ENCODE measurements at regions not wholly inside any gene's neighbourhood (a gene's known extent, or its start where the extent isn't known, plus 50 kb on each side); places are given as distances from the start of the nearest gene placed in this dataset.

GRCh38 chr2:107700073-107700472, 126.6 kb upstream of the RGPD4 start:
- TF ChIP-seq CTCF (IDR thresholded peaks at IDR 0.05; ENCODE audit: insufficient read depth, low read depth, low read length, missing control alignments) = no peak
- no peak for DNase-seq (ENCODE audit: low read depth)
- no peak overlapping the region for H3K4me3 ChIP-seq (ENCODE audit: low read depth, low read length)

- no peak for DNase-seq (ENCODE audit: low read depth)
- no peak overlapping the region for H3K4me3 ChIP-seq (ENCODE audit: low read depth, low read length)
- no peak for TF ChIP-seq CTCF (IDR thresholded peaks at IDR 0.05; ENCODE audit: insufficient read depth, low read depth, low read length, missing control alignments)
Measured at GRCh38 chr2:107711941-107712340, 114.8 kb upstream of the RGPD4 start.

GRCh38 chr2:107712857-107713256, 113.8 kb upstream of the RGPD4 start:
- H3K4me3 ChIP-seq (ENCODE audit: low read depth, low read length) = no peak overlapping the region
- DNase-seq (ENCODE audit: low read depth) = no peak
- TF ChIP-seq CTCF (IDR thresholded peaks at IDR 0.05; ENCODE audit: insufficient read depth, low read depth, low read length, missing control alignments) = no peak

- DNase-seq (ENCODE audit: low read depth) = no peak
Measured at GRCh38 chr2:107717661-107718060, 109.0 kb upstream of the RGPD4 start.

GRCh38 chr2:107719141-107719540, 107.6 kb upstream of the RGPD4 start:
- no peak for DNase-seq (ENCODE audit: low read depth)
- no peak for TF ChIP-seq CTCF (IDR thresholded peaks at IDR 0.05; ENCODE audit: insufficient read depth, low read depth, low read length, missing control alignments)
- H3K4me3 ChIP-seq (ENCODE audit: low read depth, low read length) = no peak overlapping the region

More at GRCh38 chr2:107717661-107718060, 109.0 kb upstream of the RGPD4 start:
- TF ChIP-seq CTCF (IDR thresholded peaks at IDR 0.05; ENCODE audit: insufficient read depth, low read depth, low read length, missing control alignments) = no peak
- H3K4me3 ChIP-seq (ENCODE audit: low read depth, low read length) = no peak overlapping the region

GRCh38 chr2:107719836-107720235, 106.9 kb upstream of the RGPD4 start:
- no peak for TF ChIP-seq CTCF (IDR thresholded peaks at IDR 0.05; ENCODE audit: insufficient read depth, low read depth, low read length, missing control alignments)
- DNase-seq (ENCODE audit: low read depth) = no peak

GRCh38 chr2:107721178-107721577, 105.5 kb upstream of the RGPD4 start:
- DNase-seq (ENCODE audit: low read depth) = no peak
- no peak overlapping the region for H3K4me3 ChIP-seq (ENCODE audit: low read depth, low read length)
- TF ChIP-seq CTCF (IDR thresholded peaks at IDR 0.05; ENCODE audit: insufficient read depth, low read depth, low read length, missing control alignments) = no peak

More at GRCh38 chr2:107719836-107720235, 106.9 kb upstream of the RGPD4 start:
- H3K4me3 ChIP-seq (ENCODE audit: low read depth, low read length) = no peak overlapping the region

Data from GM12865 (cell line).